H1 (cell line): ENCODE measurements at regions not wholly inside any gene's neighbourhood (a gene's known extent, or its start where the extent isn't known, plus 50 kb on each side); places are given as distances from the start of the nearest gene placed in this dataset.

Experiments used
- CTCF ChIA-PET: fragments of 300-600 bp; sonication (Branson Sonifier 250); formaldehyde crosslinking; loops from one replicate; lab custom pipeline; 2021; ENCODE audit not compliant: partially characterized antibody; lab: Charles Lee
- POLR2A ChIA-PET: fragments of 300-600 bp; sonication (Branson Sonifier 250); formaldehyde crosslinking; loops from one replicate; lab custom pipeline; 2021; ENCODE audit warnings: inconsistent platforms; ENCODE audit not compliant: partially characterized antibody; lab: Charles Lee
- DNase-seq, 2 experiments: peaks; one replicate each; pipeline versions ENCODE4 v3.0.0 to v3.0.0-alpha.2; 2010 to 2022; ENCODE audit warnings: low spot score in 2 of 2, low read depth in 1 of 2, mixed read lengths in 1 of 2
- FAIRE-seq: peaks from 2 replicates; lab custom pipeline; 2011; peaks lifted over from hg19 to GRCh38; lab: Jason Lieb, UNC
- H2AFZ ChIP-seq: 2 replicates; pipeline ENCODE4 v1.8.1; 2012; ENCODE audit warnings: low read length, inconsistent platforms
- H2AK5ac ChIP-seq: 2 replicates; pipeline ENCODE4 v1.6.1; 2013; ENCODE audit warnings: low read depth, low read length
- H2BK120ac ChIP-seq: replicated peaks from 2 replicates; pipeline ENCODE3; 2013; ENCODE audit warnings: low read depth, low read length, inconsistent platforms
- H2BK12ac ChIP-seq: 2 replicates; pipeline ENCODE4 v1.6.1; 2013; ENCODE audit warnings: low read depth, low read length
- H2BK15ac ChIP-seq: 2 replicates; pipeline ENCODE4 v1.6.1; 2013; ENCODE audit warnings: low read length
- H2BK20ac ChIP-seq: 2 replicates; pipeline ENCODE4 v1.6.1; 2013; ENCODE audit warnings: low read length
- H2BK5ac ChIP-seq: 2 replicates; pipeline ENCODE4 v1.6.1; 2013; ENCODE audit warnings: low read depth, low read length
- H3K14ac ChIP-seq: 2 replicates; pipeline ENCODE4 v1.6.1; 2013; ENCODE audit warnings: inconsistent platforms; ENCODE audit not compliant: insufficient read length
- H3K18ac ChIP-seq: 2 replicates; pipeline ENCODE4 v1.6.1; 2013; ENCODE audit warnings: low read length; ENCODE audit errors: extremely low read depth
- H3K23ac ChIP-seq: 2 replicates; pipeline ENCODE4 v1.6.1; 2013; ENCODE audit warnings: inconsistent platforms; ENCODE audit not compliant: insufficient read length
- H3K23me2 ChIP-seq: 2 replicates; pipeline ENCODE4 v1.6.1; 2013; ENCODE audit warnings: low read depth, low read length
- H3K27ac ChIP-seq: 2 replicates; pipeline ENCODE4 v1.6.1; 2011; ENCODE audit warnings: low read depth, low read length, inconsistent platforms
- H3K27me3 ChIP-seq, 4 experiments: replicated peaks in 1 of 4; 1 replicate in 1 of 4; 2 replicates in 3 of 4; pipeline versions ENCODE4 v1.6.1 to v1.8.1; 2011 to 2013; ENCODE audit warnings: low read length in 3 of 4, mild to moderate bottlenecking in 3 of 4, inconsistent platforms in 2 of 4, mixed read lengths in 2 of 4, moderate library complexity in 1 of 4; ENCODE audit not compliant: control insufficient read depth in 3 of 4, insufficient read depth in 3 of 4; ENCODE audit errors: extremely low read depth in 1 of 4
- H3K36me3 ChIP-seq, 4 experiments: 2 replicates each; pipeline versions ENCODE4 v1.6.1 to v1.8.1; 2011 to 2013; ENCODE audit warnings: mild to moderate bottlenecking in 4 of 4, low read length in 3 of 4, moderate library complexity in 2 of 4, control low read depth in 1 of 4, inconsistent platforms in 1 of 4; ENCODE audit not compliant: insufficient read depth in 4 of 4, control insufficient read depth in 2 of 4
- H3K4ac ChIP-seq: replicated peaks from 2 replicates; pipeline ENCODE3; 2013; ENCODE audit warnings: low read length, low read depth, mixed read lengths, inconsistent platforms; ENCODE audit not compliant: insufficient read length
- H3K4me1 ChIP-seq, 4 experiments: replicated peaks in 1 of 4; 1 replicate in 1 of 4; 2 replicates in 3 of 4; pipeline versions ENCODE4 v1.6.1 to v1.8.1; 2011 to 2013; ENCODE audit warnings: low read length in 3 of 4, inconsistent platforms in 2 of 4, mixed read lengths in 1 of 4; ENCODE audit not compliant: insufficient read depth in 4 of 4, control insufficient read depth in 3 of 4
- H3K4me2 ChIP-seq, 2 experiments: 2 replicates each; pipeline versions ENCODE4 v1.6.1 to v1.8.1; 2011 to 2013; ENCODE audit warnings: low read depth in 2 of 2, low read length in 2 of 2, control low read depth in 1 of 2, inconsistent platforms in 1 of 2, mild to moderate bottlenecking in 1 of 2; ENCODE audit not compliant: insufficient read depth in 1 of 2
- H3K4me3 ChIP-seq, 4 experiments: fragments of 200-600, 300-600 bp in 1 of 4; sonication (generic), shearing (Covaris generic), sonication (Bioruptor Twin) in 1 of 4; 2 replicates each; pipeline versions ENCODE4 v1.5.1 to v1.8.1; 2011 to 2016; ENCODE audit warnings: low read length in 4 of 4, low read depth in 3 of 4, control low read depth in 2 of 4, inconsistent platforms in 2 of 4, mild to moderate bottlenecking in 2 of 4, mixed read lengths in 1 of 4, moderate library complexity in 1 of 4; ENCODE audit not compliant: insufficient read depth in 2 of 4; ENCODE audit errors: extremely low read depth in 1 of 4
- H3K56ac ChIP-seq: replicated peaks from 2 replicates; pipeline ENCODE3; 2013; ENCODE audit warnings: low read depth, mild to moderate bottlenecking, mixed read lengths, low read length, inconsistent platforms; ENCODE audit not compliant: insufficient read length
- H3K79me1 ChIP-seq: 2 replicates; pipeline ENCODE4 v1.6.1; 2013; ENCODE audit warnings: low read depth, low read length, control low read depth
- H3K79me2 ChIP-seq, 2 experiments: 2 replicates each; pipeline versions ENCODE4 v1.6.1 to v1.8.1; 2012 to 2013; ENCODE audit warnings: low read length in 2 of 2, mild to moderate bottlenecking in 2 of 2, inconsistent platforms in 1 of 2; ENCODE audit not compliant: insufficient read depth in 2 of 2, control insufficient read depth in 1 of 2
- H3K9ac ChIP-seq, 4 experiments: replicated peaks in 1 of 4; 1 replicate in 1 of 4; 2 replicates in 3 of 4; pipeline versions ENCODE4 v1.6.1 to v1.8.1; 2011 to 2013; ENCODE audit warnings: low read depth in 3 of 4, low read length in 3 of 4, control low read depth in 2 of 4, mild to moderate bottlenecking in 2 of 4, moderate library complexity in 2 of 4, inconsistent platforms in 1 of 4; ENCODE audit errors: extremely low read depth in 1 of 4
- H3K9me3 ChIP-seq, 2 experiments: 2 replicates each; pipeline versions ENCODE4 v1.6.1 to v1.8.1; 2012 to 2013; ENCODE audit warnings: mild to moderate bottlenecking in 2 of 2, moderate library complexity in 2 of 2, control low read depth in 1 of 2, inconsistent platforms in 1 of 2, low read depth in 1 of 2, low read length in 1 of 2, mixed read lengths in 1 of 2; ENCODE audit not compliant: insufficient read depth in 2 of 2
- H4K20me1 ChIP-seq, 2 experiments: replicated peaks in 1 of 2; 2 replicates each; pipeline versions ENCODE3 to v1.8.1; 2011 to 2013; ENCODE audit warnings: inconsistent platforms in 2 of 2, low read length in 2 of 2, mild to moderate bottlenecking in 1 of 2; ENCODE audit not compliant: insufficient read depth in 2 of 2, control insufficient read depth in 1 of 2
- H4K5ac ChIP-seq: 2 replicates; pipeline ENCODE4 v1.6.1; 2013; ENCODE audit warnings: low read length, low read depth, mixed read lengths, inconsistent platforms; ENCODE audit not compliant: insufficient read length
- H4K8ac ChIP-seq: 2 replicates; pipeline ENCODE4 v1.8.0; 2013; ENCODE audit warnings: mild to moderate bottlenecking, moderate library complexity, low read length, inconsistent platforms; ENCODE audit not compliant: insufficient read depth; ENCODE audit errors: extremely low read depth
- H4K91ac ChIP-seq: replicated peaks from 2 replicates; pipeline ENCODE3; 2013; ENCODE audit warnings: low read length, mixed read lengths, inconsistent platforms; ENCODE audit not compliant: insufficient read length
- CHD1 ChIP-seq: IDR thresholded peaks from 2 replicates; pipeline ENCODE4 v1.6.1; 2012; ENCODE audit warnings: low read depth, low read length, improper control_type of control experiment
- CTBP2 ChIP-seq: IDR thresholded peaks from 2 replicates; pipeline ENCODE4 v1.7.0; 2011; ENCODE audit warnings: borderline replicate concordance, mild to moderate bottlenecking, moderate library complexity, mixed read lengths, low read length; ENCODE audit not compliant: insufficient read depth, insufficient read length
- FOSL1 ChIP-seq: IDR thresholded peaks from 2 replicates; pipeline ENCODE4 v1.6.1; 2011; ENCODE audit warnings: mild to moderate bottlenecking, low read depth, low read length, moderate library complexity; ENCODE audit not compliant: insufficient read depth
- GABPA ChIP-seq: IDR thresholded peaks from 2 replicates; pipeline ENCODE4 v1.6.1; 2011; ENCODE audit warnings: mild to moderate bottlenecking, low read length, moderate library complexity, borderline replicate concordance; ENCODE audit not compliant: insufficient read depth
- GTF2F1 ChIP-seq: IDR thresholded peaks from 2 replicates; pipeline ENCODE4 v1.6.1; 2012; ENCODE audit warnings: low read depth, low read length, improper control_type of control experiment, borderline replicate concordance
- SIN3A ChIP-seq, 2 experiments: IDR thresholded peaks in 1 of 2; conservative IDR thresholded peaks in 1 of 2; 2 replicates each; pipeline ENCODE4 v1.6.1; 2011 to 2012; ENCODE audit warnings: low read length in 2 of 2, improper control_type of control experiment in 1 of 2, low read depth in 1 of 2, mild to moderate bottlenecking in 1 of 2
- SP2 ChIP-seq: IDR thresholded peaks from 2 replicates; pipeline ENCODE4 v1.6.1; 2012; ENCODE audit warnings: mild to moderate bottlenecking, low read length, inconsistent platforms
- SP4 ChIP-seq: IDR thresholded peaks from 2 replicates; pipeline ENCODE4 v1.6.1; 2012; ENCODE audit warnings: low read length, inconsistent platforms
- SRF ChIP-seq: IDR thresholded peaks from 2 replicates; pipeline ENCODE4 v1.6.1; 2011; ENCODE audit warnings: mild to moderate bottlenecking, low read depth, low read length, moderate library complexity
- TBP ChIP-seq: IDR thresholded peaks from 2 replicates; pipeline ENCODE4 v1.6.1; 2011; ENCODE audit warnings: low read depth, low read length, improper control_type of control experiment
- TCF12 ChIP-seq: IDR thresholded peaks from 2 replicates; pipeline ENCODE4 v1.6.1; 2011; ENCODE audit warnings: low read depth, mild to moderate bottlenecking, low read length
- TEAD4 ChIP-seq: IDR thresholded peaks from 2 replicates; pipeline ENCODE4 v1.6.1; 2012; ENCODE audit warnings: low read depth, low read length, inconsistent platforms, mixed read lengths
- WGBS, 2 experiments: shearing (Covaris generic) in 1 of 2; methylation state at CpG; one replicate each; pipeline versions ENCODE4 v1.1.6 to v1.1.7; 2013 to 2015; ENCODE audit warnings: low lambda C conversion rate in 2 of 2, mixed read lengths in 2 of 2, inconsistent platforms in 1 of 2, low coverage in 1 of 2, missing lambda C conversion rate in 1 of 2; ENCODE audit not compliant: insufficient replicate concordance in 2 of 2, insufficient coverage in 1 of 2, insufficient read length in 1 of 2; ENCODE audit errors: extremely low coverage in 1 of 2, missing lambda C conversion rate in 1 of 2; 5-methylcytosine and 5-hydroxymethylcytosine counted together
- TF ChIP-seq, protein P1 (sequence below), 3 experiments: IDR thresholded peaks; 1 replicate in 2 of 3; 2 replicates in 1 of 3; pipeline versions ENCODE4 v1.5.1 to v1.6.1; 2011; ENCODE audit warnings: low read length in 3 of 3, mild to moderate bottlenecking in 3 of 3, inconsistent platforms in 2 of 3, low read depth in 1 of 3, moderate library complexity in 1 of 3; ENCODE audit not compliant: insufficient read depth in 1 of 3; ENCODE audit errors: control extremely low read depth in 1 of 3

DNA sequence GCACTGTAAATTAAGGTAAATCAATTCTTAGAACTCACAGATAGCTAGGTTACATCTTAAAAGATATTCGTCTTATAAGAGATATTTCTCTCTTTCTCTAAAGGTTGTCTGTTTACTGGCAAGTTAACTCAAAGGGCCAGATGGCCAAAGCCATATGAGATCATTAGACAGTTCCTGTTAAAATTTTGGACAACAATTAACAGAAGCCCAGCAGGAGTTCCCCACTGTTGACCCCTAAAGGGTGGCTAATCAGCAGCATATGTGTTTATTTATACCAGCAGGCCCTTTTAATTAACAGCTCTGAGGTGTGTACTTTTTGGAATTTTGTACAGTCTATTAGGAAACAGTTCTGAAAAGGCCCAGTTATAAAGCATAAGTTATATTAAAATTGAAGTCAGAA, 245.8 kb downstream of the LIG4 start:
- CTCF ChIA-PET = no interaction called here
- 100% methylated on average over 1 of the region's 1 CpG; no CpG with 5 or more reads in 1 of the 2 experiments for WGBS, 2 experiments
- no peak for FAIRE-seq
- TF ChIP-seq TCF12 = no peak
- TF ChIP-seq FOSL1 = no peak
- TF ChIP-seq TBP = no peak
- TF ChIP-seq CTBP2 = no peak
- no peak for TF ChIP-seq CHD1
- TF ChIP-seq, protein P1, sequence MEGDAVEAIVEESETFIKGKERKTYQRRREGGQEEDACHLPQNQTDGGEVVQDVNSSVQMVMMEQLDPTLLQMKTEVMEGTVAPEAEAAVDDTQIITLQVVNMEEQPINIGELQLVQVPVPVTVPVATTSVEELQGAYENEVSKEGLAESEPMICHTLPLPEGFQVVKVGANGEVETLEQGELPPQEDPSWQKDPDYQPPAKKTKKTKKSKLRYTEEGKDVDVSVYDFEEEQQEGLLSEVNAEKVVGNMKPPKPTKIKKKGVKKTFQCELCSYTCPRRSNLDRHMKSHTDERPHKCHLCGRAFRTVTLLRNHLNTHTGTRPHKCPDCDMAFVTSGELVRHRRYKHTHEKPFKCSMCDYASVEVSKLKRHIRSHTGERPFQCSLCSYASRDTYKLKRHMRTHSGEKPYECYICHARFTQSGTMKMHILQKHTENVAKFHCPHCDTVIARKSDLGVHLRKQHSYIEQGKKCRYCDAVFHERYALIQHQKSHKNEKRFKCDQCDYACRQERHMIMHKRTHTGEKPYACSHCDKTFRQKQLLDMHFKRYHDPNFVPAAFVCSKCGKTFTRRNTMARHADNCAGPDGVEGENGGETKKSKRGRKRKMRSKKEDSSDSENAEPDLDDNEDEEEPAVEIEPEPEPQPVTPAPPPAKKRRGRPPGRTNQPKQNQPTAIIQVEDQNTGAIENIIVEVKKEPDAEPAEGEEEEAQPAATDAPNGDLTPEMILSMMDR (IDR thresholded peaks at IDR 0.05; ENCODE audit: control extremely low read depth in 1 of 3, insufficient read depth in 1 of 3, low read depth in 1 of 3, low read length in 3 of 3) = no peak
- TF ChIP-seq SIN3A (conservative IDR thresholded peaks at IDR 0.05 in 1 of 2, IDR thresholded peaks at IDR 0.05 in 1 of 2; ENCODE audit: low read depth in 1 of 2, low read length in 2 of 2) = no peak
- no peak for TF ChIP-seq SRF
- TF ChIP-seq SP4 = no peak
- TF ChIP-seq GTF2F1 = no peak
- no peak for TF ChIP-seq GABPA
- no peak for TF ChIP-seq TEAD4
- no peak for TF ChIP-seq SP2

More for the DNA sequence above, 245.8 kb downstream of the LIG4 start:
- H3K4me3 ChIP-seq = no peak overlapping the region
- no peaks in the 10 kb centered on the region for H3K79me1 ChIP-seq
- no peaks in the 10 kb centered on the region for H3K79me2 ChIP-seq
- H4K8ac ChIP-seq = no peak overlapping the region
- H2BK12ac ChIP-seq = no peak overlapping the region
- H3K27ac ChIP-seq = no peak overlapping the region
- no peaks in the 10 kb centered on the region for H4K20me1 ChIP-seq
- no peak overlapping the region for H3K9ac ChIP-seq
- no peak for DNase-seq
- H2BK5ac ChIP-seq = no peak overlapping the region
- H2AFZ ChIP-seq = no peak overlapping the region
- H3K9me3 ChIP-seq = no peaks in the 10 kb centered on the region
- H3K14ac ChIP-seq = no peak overlapping the region
- no peaks in the 10 kb centered on the region for H3K23me2 ChIP-seq
- H3K23ac ChIP-seq = no peak overlapping the region
- H2BK20ac ChIP-seq = no peak overlapping the region
- H2BK120ac ChIP-seq = no peak overlapping the region
- H3K36me3 ChIP-seq = no peaks in the 10 kb centered on the region
- no peak overlapping the region for H3K4me2 ChIP-seq
- H4K91ac ChIP-seq = no peak overlapping the region
- H2AK5ac ChIP-seq = no peak overlapping the region
- POLR2A ChIA-PET = no interaction called here
- H2BK15ac ChIP-seq = no peak overlapping the region
- H3K18ac ChIP-seq = no peak overlapping the region
- H3K4ac ChIP-seq = no peak overlapping the region
- no peak overlapping the region for H4K5ac ChIP-seq
- peaks cover 0 to 3% (median 0%) of the 10 kb centered on the region in 4 experiments; a peak in 1 of 7 replicates for H3K4me1 ChIP-seq
- H3K56ac ChIP-seq = no peak overlapping the region
- H3K27me3 ChIP-seq = no peaks in the 10 kb centered on the region
